ENCODE measurements at regions not wholly inside any gene's neighbourhood (a gene's known extent, or its start where the extent isn't known, plus 50 kb on each side); places are given as distances from the start of the nearest gene placed in this dataset.

DNA sequence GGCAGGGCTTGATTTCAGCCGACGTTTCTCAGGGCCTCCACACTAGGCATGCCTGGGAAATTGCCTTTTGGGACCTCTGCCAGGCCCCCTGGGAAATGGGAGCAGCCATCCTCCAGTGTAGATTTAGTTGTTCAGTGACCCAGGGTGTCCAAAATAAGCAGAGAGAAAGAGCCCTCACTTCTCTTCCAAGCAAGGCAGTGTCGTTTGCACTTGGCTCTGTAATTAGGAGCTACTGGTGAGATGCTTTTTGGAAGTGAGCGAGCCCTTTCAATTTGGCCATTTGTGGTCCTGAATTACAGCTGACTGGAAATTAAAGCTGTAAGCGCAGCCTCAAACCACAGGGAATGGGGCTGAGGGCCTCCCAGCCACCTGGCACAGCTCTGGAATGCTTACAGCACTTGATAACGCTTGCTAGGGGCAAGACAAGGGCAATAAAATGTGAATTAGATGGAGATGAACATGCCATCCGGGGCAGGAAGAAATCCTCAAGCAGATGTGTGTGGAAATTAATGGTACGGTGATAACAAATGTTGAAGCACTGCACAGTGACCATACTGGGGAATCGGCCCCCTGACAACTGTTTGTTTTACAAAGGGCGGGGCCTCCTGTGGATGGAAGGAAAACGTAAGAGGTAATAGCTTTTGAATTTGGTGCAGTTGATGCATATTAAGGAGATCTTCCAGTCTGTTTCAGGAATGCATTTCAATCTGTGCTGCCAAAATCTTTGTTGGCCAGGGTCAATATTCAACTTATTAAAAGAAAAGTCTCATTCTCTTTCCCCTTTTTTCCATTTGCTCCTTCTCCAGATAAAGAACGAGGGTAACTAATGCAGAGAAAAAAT is 173.1 kb downstream of the UXS1 start:
- Histone ChIP-seq H3K79me2 (ENCODE audit: low read length) (no peaks in the 10 kb centered on the region), H3K36me3 (replicated peaks; ENCODE audit: insufficient read depth, low read length) (no peaks in the 10 kb centered on the region)
- no peak for DNase-seq

DNA sequence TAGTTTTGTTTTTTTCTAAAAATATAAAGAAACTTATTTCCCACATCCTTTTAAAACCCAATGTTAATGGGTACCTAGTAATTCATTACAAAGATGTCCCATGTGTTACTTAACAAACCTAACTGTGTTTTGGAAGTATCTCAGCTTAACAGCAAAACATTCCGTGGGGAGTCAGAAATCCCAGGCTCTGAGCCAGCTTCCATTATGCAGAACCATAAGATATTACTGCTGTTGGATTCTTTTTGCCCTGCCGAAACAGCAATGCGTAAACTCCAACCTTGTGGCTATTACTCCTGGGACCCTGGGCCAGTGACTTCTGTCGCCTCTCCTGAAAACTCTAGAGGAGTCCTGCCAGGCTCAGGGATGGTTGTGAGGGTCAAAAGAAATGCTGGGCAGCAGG is 174.1 kb downstream of the UXS1 start:
- Histone ChIP-seq H2AFZ (ENCODE audit: low read length) (no peak overlapping the region), H3K27ac (ENCODE audit: low read length) (no peak overlapping the region), H3K79me2 (ENCODE audit: low read length) (no peaks in the 10 kb centered on the region), H3K4me3 (ENCODE audit: low read length) (no peak overlapping the region), H3K36me3 (replicated peaks; ENCODE audit: insufficient read depth, low read length) (no peaks in the 10 kb centered on the region), H3K9me3 (replicated peaks; ENCODE audit: insufficient read depth, low read length) (no peaks in the 10 kb centered on the region), H3K4me1 (ENCODE audit: low read length) (no peaks in the 10 kb centered on the region), H3K9me2 (replicated peaks; ENCODE audit: insufficient read depth, low read length) (no peaks in the 10 kb centered on the region), H3K27me3 (replicated peaks; ENCODE audit: insufficient read depth, low read length) (no peaks in the 10 kb centered on the region), H3K4me2 (ENCODE audit: low read depth, low read length) (no peak overlapping the region), H3F3A (ENCODE audit: insufficient read depth, low read length) (no peaks in the 10 kb centered on the region), H3K9ac (ENCODE audit: low read length) (no peak overlapping the region), H4K20me1 (ENCODE audit: insufficient read depth, low read length) (no peaks in the 10 kb centered on the region)
- DNase-seq: no peak
- TF ChIP-seq EZH2phosphoT487 (IDR thresholded peaks at IDR 0.05; ENCODE audit: low read length) (no peak), EZH2 (optimal IDR thresholded peaks at IDR 0.05; ENCODE audit: low read depth, low read length) (no peak)
- TF ChIP-seq, protein P1, sequence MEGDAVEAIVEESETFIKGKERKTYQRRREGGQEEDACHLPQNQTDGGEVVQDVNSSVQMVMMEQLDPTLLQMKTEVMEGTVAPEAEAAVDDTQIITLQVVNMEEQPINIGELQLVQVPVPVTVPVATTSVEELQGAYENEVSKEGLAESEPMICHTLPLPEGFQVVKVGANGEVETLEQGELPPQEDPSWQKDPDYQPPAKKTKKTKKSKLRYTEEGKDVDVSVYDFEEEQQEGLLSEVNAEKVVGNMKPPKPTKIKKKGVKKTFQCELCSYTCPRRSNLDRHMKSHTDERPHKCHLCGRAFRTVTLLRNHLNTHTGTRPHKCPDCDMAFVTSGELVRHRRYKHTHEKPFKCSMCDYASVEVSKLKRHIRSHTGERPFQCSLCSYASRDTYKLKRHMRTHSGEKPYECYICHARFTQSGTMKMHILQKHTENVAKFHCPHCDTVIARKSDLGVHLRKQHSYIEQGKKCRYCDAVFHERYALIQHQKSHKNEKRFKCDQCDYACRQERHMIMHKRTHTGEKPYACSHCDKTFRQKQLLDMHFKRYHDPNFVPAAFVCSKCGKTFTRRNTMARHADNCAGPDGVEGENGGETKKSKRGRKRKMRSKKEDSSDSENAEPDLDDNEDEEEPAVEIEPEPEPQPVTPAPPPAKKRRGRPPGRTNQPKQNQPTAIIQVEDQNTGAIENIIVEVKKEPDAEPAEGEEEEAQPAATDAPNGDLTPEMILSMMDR (IDR thresholded peaks at IDR 0.05; ENCODE audit: low read length): no peak

More for the DNA sequence above, 173.1 kb downstream of the UXS1 start:
- Histone ChIP-seq H3K9me3 (replicated peaks; ENCODE audit: insufficient read depth, low read length) (no peaks in the 10 kb centered on the region), H4K20me1 (ENCODE audit: insufficient read depth, low read length) (no peaks in the 10 kb centered on the region), H3K9ac (ENCODE audit: low read length) (no peak overlapping the region), H3K27me3 (replicated peaks; ENCODE audit: insufficient read depth, low read length) (no peaks in the 10 kb centered on the region), H3K4me3 (ENCODE audit: low read length) (no peak overlapping the region), H3K27ac (ENCODE audit: low read length) (no peak overlapping the region), H2AFZ (ENCODE audit: low read length) (no peak overlapping the region), H3F3A (ENCODE audit: insufficient read depth, low read length) (no peaks in the 10 kb centered on the region), H3K4me1 (ENCODE audit: low read length) (no peaks in the 10 kb centered on the region), H3K4me2 (ENCODE audit: low read depth, low read length) (no peak overlapping the region), H3K9me2 (replicated peaks; ENCODE audit: insufficient read depth, low read length) (no peaks in the 10 kb centered on the region)
- TF ChIP-seq, protein P1 (IDR thresholded peaks at IDR 0.05; ENCODE audit: low read length): no peak
- TF ChIP-seq EZH2phosphoT487 (IDR thresholded peaks at IDR 0.05; ENCODE audit: low read length) (no peak), EZH2 (optimal IDR thresholded peaks at IDR 0.05; ENCODE audit: low read depth, low read length) (no peak)

DNA sequence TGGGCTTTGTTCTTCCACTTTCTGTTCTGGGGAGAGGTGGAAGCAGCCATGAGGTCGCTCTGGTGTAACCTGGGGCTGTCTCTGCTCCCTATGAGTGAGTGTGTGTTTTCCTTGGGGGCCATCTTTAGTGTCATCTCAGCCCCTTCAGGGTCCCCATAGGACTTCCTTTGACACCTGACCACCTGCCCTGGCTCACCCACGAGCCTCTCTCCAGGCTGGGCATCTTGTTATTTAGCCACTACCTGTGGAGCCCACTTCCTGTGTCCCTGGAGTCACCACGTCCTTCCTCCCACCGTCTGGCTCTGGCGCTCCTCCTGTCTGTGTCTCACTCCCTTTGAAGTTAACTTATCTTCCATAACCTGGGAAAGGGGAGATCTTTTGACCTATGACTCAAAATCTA is 176.0 kb downstream of the UXS1 start:
- Histone ChIP-seq H2AFZ (ENCODE audit: low read length) (no peak overlapping the region), H3F3A (ENCODE audit: insufficient read depth, low read length) (no peaks in the 10 kb centered on the region), H4K20me1 (ENCODE audit: insufficient read depth, low read length) (no peaks in the 10 kb centered on the region), H3K4me2 (ENCODE audit: low read depth, low read length) (no peak overlapping the region), H3K4me3 (ENCODE audit: low read length) (no peak overlapping the region), H3K9ac (ENCODE audit: low read length) (no peak overlapping the region), H3K9me3 (replicated peaks; ENCODE audit: insufficient read depth, low read length) (no peaks in the 10 kb centered on the region), H3K36me3 (replicated peaks; ENCODE audit: insufficient read depth, low read length) (no peaks in the 10 kb centered on the region), H3K79me2 (ENCODE audit: low read length) (no peaks in the 10 kb centered on the region), H3K27me3 (replicated peaks; ENCODE audit: insufficient read depth, low read length) (no peaks in the 10 kb centered on the region), H3K9me2 (replicated peaks; ENCODE audit: insufficient read depth, low read length) (no peaks in the 10 kb centered on the region), H3K4me1 (ENCODE audit: low read length) (no peaks in the 10 kb centered on the region), H3K27ac (ENCODE audit: low read length) (no peak overlapping the region)
- TF ChIP-seq, protein P1 (IDR thresholded peaks at IDR 0.05; ENCODE audit: low read length): no peak
- TF ChIP-seq EZH2 (optimal IDR thresholded peaks at IDR 0.05; ENCODE audit: low read depth, low read length) (no peak), EZH2phosphoT487 (IDR thresholded peaks at IDR 0.05; ENCODE audit: low read length) (no peak)
- no peak for DNase-seq

Data from MM.1S (cell line).